H9 (cell line): ENCODE measurements at regions not wholly inside any gene's neighbourhood (a gene's known extent, or its start where the extent isn't known, plus 50 kb on each side); places are given as distances from the start of the nearest gene placed in this dataset.

Experiments used
- DNase-seq: peaks from one replicate; pipeline ENCODE4 v3.0.0-alpha.2; 2017
- H2AFZ ChIP-seq: one replicate; pipeline ENCODE4 v1.6.1; 2013; ENCODE audit warnings: mild to moderate bottlenecking, low read length, control low read depth, moderate library complexity
- H2AK5ac ChIP-seq: 2 replicates; pipeline ENCODE4 v1.6.1; 2013; ENCODE audit warnings: low read length, control low read depth, mixed read lengths; ENCODE audit not compliant: insufficient read length
- H2BK120ac ChIP-seq: one replicate; pipeline ENCODE4 v1.6.1; 2013; ENCODE audit warnings: low read depth, mild to moderate bottlenecking, low read length, control low read depth, inconsistent platforms; ENCODE audit not compliant: poor library complexity, severe bottlenecking
- H2BK12ac ChIP-seq: 2 replicates; pipeline ENCODE4 v1.6.1; 2013; ENCODE audit warnings: low read length, control low read depth, mixed read lengths, low read depth; ENCODE audit not compliant: insufficient read length
- H2BK15ac ChIP-seq: 2 replicates; pipeline ENCODE4 v1.6.1; 2013; ENCODE audit warnings: low read depth, low read length, control low read depth
- H2BK20ac ChIP-seq: one replicate; pipeline ENCODE4 v1.6.1; 2013; ENCODE audit warnings: low read depth, mild to moderate bottlenecking, low read length, control low read depth, inconsistent platforms; ENCODE audit not compliant: poor library complexity, severe bottlenecking
- H2BK5ac ChIP-seq: 2 replicates; pipeline ENCODE4 v1.6.1; 2013; ENCODE audit warnings: low read length, control low read depth, mixed read lengths; ENCODE audit not compliant: insufficient read length
- H3K14ac ChIP-seq: 2 replicates; pipeline ENCODE4 v1.6.1; 2013; ENCODE audit warnings: low read length, control low read depth; ENCODE audit not compliant: insufficient read depth
- H3K18ac ChIP-seq: 2 replicates; pipeline ENCODE4 v1.6.1; 2013; ENCODE audit warnings: low read depth, mild to moderate bottlenecking, mixed read lengths, low read length, control low read depth; ENCODE audit not compliant: insufficient read length
- H3K23ac ChIP-seq: 2 replicates; pipeline ENCODE4 v1.6.1; 2013; ENCODE audit warnings: low read length, control low read depth, mixed read lengths, low read depth; ENCODE audit not compliant: insufficient read length
- H3K23me2 ChIP-seq: 2 replicates; pipeline ENCODE4 v1.6.1; 2013; ENCODE audit warnings: low read depth, mild to moderate bottlenecking, mixed read lengths, low read length, control low read depth; ENCODE audit not compliant: insufficient read length, poor library complexity, severe bottlenecking
- H3K27ac ChIP-seq: 2 replicates; pipeline ENCODE4 v1.5.1; 2013; ENCODE audit warnings: low read length, control low read depth, mixed read lengths, low read depth; ENCODE audit not compliant: insufficient read length
- H3K27me3 ChIP-seq: 2 replicates; pipeline ENCODE4 v1.6.1; 2013; ENCODE audit warnings: low read length, control low read depth, inconsistent platforms; ENCODE audit not compliant: insufficient read depth
- H3K4ac ChIP-seq: 2 replicates; pipeline ENCODE4 v1.6.1; 2013; ENCODE audit warnings: low read depth, mild to moderate bottlenecking, control low read depth, inconsistent platforms, low read length, moderate library complexity
- H3K4me1 ChIP-seq: 2 replicates; pipeline ENCODE4 v1.6.1; 2013; ENCODE audit warnings: low read length, control low read depth, inconsistent platforms; ENCODE audit not compliant: insufficient read depth
- H3K4me2 ChIP-seq: 2 replicates; pipeline ENCODE4 v1.6.1; 2013; ENCODE audit warnings: low read length, control low read depth, mixed read lengths; ENCODE audit not compliant: insufficient read length, insufficient read depth
- H3K56ac ChIP-seq: 2 replicates; pipeline ENCODE4 v1.6.1; 2013; ENCODE audit warnings: low read depth, mild to moderate bottlenecking, mixed read lengths, low read length, control low read depth; ENCODE audit not compliant: insufficient read length
- H3K79me1 ChIP-seq: 2 replicates; pipeline ENCODE4 v1.6.1; 2013; ENCODE audit warnings: low read depth, mild to moderate bottlenecking, moderate library complexity, low read length, control low read depth, inconsistent platforms; ENCODE audit not compliant: insufficient read depth, poor library complexity, severe bottlenecking
- H3K79me2 ChIP-seq: 2 replicates; pipeline ENCODE4 v1.6.1; 2013; ENCODE audit warnings: low read length, control low read depth, inconsistent platforms; ENCODE audit not compliant: insufficient read depth
- H3K9ac ChIP-seq: 2 replicates; pipeline ENCODE4 v1.6.1; 2013; ENCODE audit warnings: low read length, control low read depth, mixed read lengths; ENCODE audit not compliant: insufficient read length; ENCODE audit errors: extremely low read depth
- H3K9me3 ChIP-seq: one replicate; pipeline ENCODE4 v1.6.1; 2013; ENCODE audit warnings: low read depth, low read length, inconsistent platforms; ENCODE audit not compliant: control insufficient read depth
- H3T11ph ChIP-seq: one replicate; pipeline ENCODE4 v1.6.1; 2013; ENCODE audit warnings: mild to moderate bottlenecking, low read length, control low read depth, inconsistent platforms
- H4K20me1 ChIP-seq: one replicate; pipeline ENCODE4 v1.6.1; 2013; ENCODE audit not compliant: control insufficient read depth, insufficient read length, insufficient read depth
- H4K5ac ChIP-seq: 2 replicates; pipeline ENCODE4 v1.6.1; 2013; ENCODE audit warnings: low read depth, mild to moderate bottlenecking, mixed read lengths, low read length, control low read depth; ENCODE audit not compliant: insufficient read length
- H4K8ac ChIP-seq: replicated peaks from 2 replicates; pipeline ENCODE4 v1.6.1; 2013; ENCODE audit warnings: low read length, control low read depth, mixed read lengths, low read depth; ENCODE audit not compliant: insufficient read length
- H4K91ac ChIP-seq: 2 replicates; pipeline ENCODE4 v1.6.1; 2013; ENCODE audit warnings: low read depth, mild to moderate bottlenecking, moderate library complexity, mixed read lengths, low read length, control low read depth; ENCODE audit not compliant: insufficient read length
- H3K27ac Mint-ChIP-seq, 3 experiments: 2 replicates in 2 of 3; 3 replicates in 1 of 3; pipeline ENCODE4 v1.8.0; 2020 to 2021; ENCODE audit warnings: mixed read lengths in 3 of 3, mild to moderate bottlenecking in 1 of 3, moderate library complexity in 1 of 3
- H3K27me3 Mint-ChIP-seq: 2 replicates; pipeline ENCODE4 v1.8.0; 2021; ENCODE audit warnings: low read depth, mild to moderate bottlenecking, moderate library complexity, mixed read lengths
- H3K36me3 Mint-ChIP-seq, 3 experiments: 2 replicates in 2 of 3; 3 replicates in 1 of 3; pipeline ENCODE4 v1.8.0; 2020 to 2021; ENCODE audit warnings: low read depth in 3 of 3, mixed read lengths in 3 of 3; ENCODE audit not compliant: insufficient read depth in 1 of 3
- H3K4me1 Mint-ChIP-seq, 2 experiments: 2 replicates each; pipeline ENCODE4 v1.8.0; 2020; ENCODE audit warnings: mixed read lengths in 2 of 2
- H3K4me3 Mint-ChIP-seq, 2 experiments: 2 replicates in 1 of 2; 3 replicates in 1 of 2; pipeline ENCODE4 v1.8.0; 2020 to 2021; ENCODE audit warnings: mild to moderate bottlenecking in 2 of 2, mixed read lengths in 2 of 2, moderate library complexity in 1 of 2
- H3K9me3 Mint-ChIP-seq, 2 experiments: 2 replicates in 1 of 2; 3 replicates in 1 of 2; pipeline ENCODE4 v1.8.0; 2020; ENCODE audit warnings: mild to moderate bottlenecking in 2 of 2, mixed read lengths in 2 of 2, moderate library complexity in 1 of 2
- CTCF ChIP-seq: fragments of 200-600 bp; sonication (generic); conservative IDR thresholded peaks from 3 replicates; pipeline ENCODE4 v1.8.0; 2021; ENCODE audit warnings: antibody characterized with exemption, mild to moderate bottlenecking
- WGBS: extraction: QIAGEN DNeasy Blood & Tissue Kit; methylation state at CpG from one replicate; pipeline ENCODE4 v1.1.7; 2013; ENCODE audit warnings: missing lambda C conversion rate, low lambda C conversion rate, mixed read lengths; ENCODE audit not compliant: insufficient read length; ENCODE audit errors: extremely low coverage; 5-methylcytosine and 5-hydroxymethylcytosine counted together

GRCh38 chr7:13189668-13190067 is 502.2 kb downstream of the ARL4A start:
- Histone ChIP-seq H3K79me1 (no peaks in the 10 kb centered on the region), H4K91ac (no peak overlapping the region), H3K27ac (no peak overlapping the region), H3K4me2 (no peak overlapping the region), H3K27me3 (no peaks in the 10 kb centered on the region), H2BK120ac (no peak overlapping the region), H3K14ac (no peak overlapping the region), H3K56ac (no peak overlapping the region), H3K9ac (no peak overlapping the region), H3K79me2 (no peaks in the 10 kb centered on the region), H2AK5ac (no peak overlapping the region), H3K18ac (no peak overlapping the region), H2BK12ac (no peak overlapping the region), H3T11ph (no peak overlapping the region), H2AFZ (no peak overlapping the region), H2BK5ac (no peak overlapping the region), H4K8ac (no peak overlapping the region), H3K4me1 (no peaks in the 10 kb centered on the region), H2BK20ac (no peak overlapping the region), H4K5ac (no peak overlapping the region), H3K23ac (no peak overlapping the region), H2BK15ac (no peak overlapping the region), H4K20me1 (no peaks in the 10 kb centered on the region), H3K23me2 (no peaks in the 10 kb centered on the region), H3K4ac (no peak overlapping the region), H3K9me3 (no peaks in the 10 kb centered on the region)
- peaks cover 5 to 6% of the 10 kb centered on the region in 2 experiments for H3K4me1 Mint-ChIP-seq
- H3K27me3 Mint-ChIP-seq, result no peaks in the 10 kb centered on the region
- TF ChIP-seq CTCF, result no peak
- DNase-seq, result no peak
- WGBS, result no CpG with 5 or more reads among the region's 2 CpGs
- no peaks in the 10 kb centered on the region for H3K36me3 Mint-ChIP-seq
- no peak overlapping the region for H3K27ac Mint-ChIP-seq
- no peak overlapping the region for H3K4me3 Mint-ChIP-seq
- H3K9me3 Mint-ChIP-seq, result no peaks in the 10 kb centered on the region
